Stomach (tissue), 4 donors: ENCODE measurements at regions not wholly inside any gene's neighbourhood (a gene's known extent, or its start where the extent isn't known, plus 50 kb on each side); places are given as distances from the start of the nearest gene placed in this dataset.

Experiments
- CTCF ChIP-seq, 7 experiments: fragments of 450-650 bp in 4 of 7; fragments of 200-600 bp in 3 of 7; sonication (generic) in 3 of 7; IDR thresholded peaks; one replicate each; pipeline ENCODE4 v1.5.1; 2016 to 2019; ENCODE audit warnings: antibody characterized with exemption in 7 of 7, control low read depth in 2 of 7, mild to moderate bottlenecking in 1 of 7
- EP300 ChIP-seq: sonication (generic); formaldehyde crosslinking; IDR thresholded peaks from one replicate; pipeline ENCODE4 v1.6.1; 2017; ENCODE audit warnings: antibody characterized with exemption
- POLR2A ChIP-seq, 4 donors: fragments of 450-650 bp; IDR thresholded peaks; one replicate each; pipeline ENCODE4 v1.6.1; 2016; ENCODE audit warnings: antibody characterized with exemption in 4 of 4, control low read depth in 2 of 4, mild to moderate bottlenecking in 1 of 4, moderate library complexity in 1 of 4
- POLR2AphosphoS5 ChIP-seq, 3 donors: sonication (generic); formaldehyde crosslinking; IDR thresholded peaks; one replicate each; pipeline ENCODE4 v1.6.1; 2016; ENCODE audit warnings: antibody characterized with exemption in 3 of 3

GRCh38 chr9:90521811-90522570 lies 120.6 kb downstream of the DIRAS2 start:
- TF ChIP-seq CTCF (IDR thresholded peaks at IDR 0.05) (no peak), POLR2A (IDR thresholded peaks at IDR 0.05) (no peak), EP300 (no peak), POLR2AphosphoS5 (IDR thresholded peaks at IDR 0.05) (no peak)
